Endodermal cell (in vitro differentiated cells): ENCODE measurements at regions not wholly inside any gene's neighbourhood (a gene's known extent, or its start where the extent isn't known, plus 50 kb on each side); places are given as distances from the start of the nearest gene placed in this dataset.

Experiments
- DNase-seq: peaks from one replicate; pipeline ENCODE4 v3.0.0-alpha.2; 2017
- H3K27ac ChIP-seq: 2 replicates; pipeline ENCODE4 v1.5.1; 2013; ENCODE audit warnings: mild to moderate bottlenecking, low read depth, low read length, moderate library complexity
- H3K27me3 ChIP-seq: 2 replicates; pipeline ENCODE4 v1.6.1; 2013; ENCODE audit warnings: mild to moderate bottlenecking, low read length, moderate library complexity; ENCODE audit not compliant: insufficient read depth, control insufficient read depth, poor library complexity, severe bottlenecking
- H3K36me3 ChIP-seq: 2 replicates; pipeline ENCODE4 v1.7.0; 2013; ENCODE audit warnings: mild to moderate bottlenecking, low read length, moderate library complexity; ENCODE audit not compliant: control insufficient read depth, insufficient read depth
- H3K4me1 ChIP-seq: one replicate; pipeline ENCODE4 v1.7.0; 2013; ENCODE audit warnings: low read length; ENCODE audit not compliant: control insufficient read depth, insufficient read depth
- H3K4me3 ChIP-seq: 2 replicates; pipeline ENCODE4 v1.5.1; 2013; ENCODE audit warnings: mild to moderate bottlenecking, low read length, moderate library complexity
- H3K9ac ChIP-seq: 2 replicates; pipeline ENCODE4 v1.6.1; 2013; ENCODE audit warnings: mild to moderate bottlenecking, low read length, moderate library complexity; ENCODE audit not compliant: poor library complexity, severe bottlenecking; ENCODE audit errors: extremely low read depth
- H3K9me3 ChIP-seq: 2 replicates; pipeline ENCODE4 v1.6.1; 2013; ENCODE audit warnings: mild to moderate bottlenecking, low read length, moderate library complexity; ENCODE audit not compliant: control insufficient read depth
- H3K27ac Mint-ChIP-seq: 2 replicates; pipeline ENCODE4 v1.8.0; 2020; ENCODE audit warnings: mixed read lengths
- H3K27me3 Mint-ChIP-seq: 2 replicates; pipeline ENCODE4 v1.8.0; 2021; ENCODE audit warnings: mild to moderate bottlenecking, mixed read lengths; ENCODE audit not compliant: insufficient read depth
- H3K36me3 Mint-ChIP-seq: 2 replicates; pipeline ENCODE4 v1.8.0; 2020; ENCODE audit warnings: low read depth, mixed read lengths
- H3K4me1 Mint-ChIP-seq: 2 replicates; pipeline ENCODE4 v1.8.0; 2020; ENCODE audit warnings: mixed read lengths
- H3K4me3 Mint-ChIP-seq: 2 replicates; pipeline ENCODE4 v1.8.0; 2020; ENCODE audit warnings: mild to moderate bottlenecking, moderate library complexity, mixed read lengths
- H3K9me3 Mint-ChIP-seq: 2 replicates; pipeline ENCODE4 v1.8.0; 2020; ENCODE audit warnings: mild to moderate bottlenecking, mixed read lengths
- WGBS, 2 experiments: methylation state at CpG; one replicate each; pipeline versions ENCODE4 v1.1.5 to v1.1.7; 2013; ENCODE audit warnings: missing lambda C conversion rate in 2 of 2, mixed read lengths in 1 of 2; ENCODE audit not compliant: insufficient coverage in 1 of 2, insufficient read length in 1 of 2; 5-methylcytosine and 5-hydroxymethylcytosine counted together
- TF ChIP-seq, protein P1 (sequence below): fragments of 200-600 bp; sonication (generic); conservative IDR thresholded peaks from 2 replicates; pipeline ENCODE4 v1.5.0; 2021; ENCODE audit warnings: antibody characterized with exemption, mild to moderate bottlenecking

DNA sequence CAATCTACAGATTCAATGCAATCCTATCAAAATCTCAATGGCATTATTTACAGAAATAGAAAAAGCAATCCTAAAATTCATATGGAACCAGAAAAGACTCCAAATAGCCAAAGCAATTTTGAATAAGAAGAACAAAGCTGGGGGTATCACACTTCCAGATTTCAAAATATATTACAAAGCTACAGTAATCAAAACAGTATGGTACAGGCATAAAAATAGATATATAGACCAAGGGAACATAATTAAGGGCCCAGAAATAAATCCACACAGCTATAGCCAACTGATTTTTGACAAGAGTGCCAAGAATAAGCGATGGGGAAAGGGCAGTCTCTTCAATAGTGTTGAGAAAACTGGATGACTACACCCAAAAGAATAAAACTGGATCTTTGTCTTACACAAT is 251.9 kb upstream of the FOXK1 start:
- H3K27ac ChIP-seq, result no peak overlapping the region
- H3K27me3 Mint-ChIP-seq, result peaks cover 8% of the 10 kb centered on the region
- H3K9ac ChIP-seq, result no peak overlapping the region
- H3K4me1 ChIP-seq, result no peaks in the 10 kb centered on the region
- TF ChIP-seq, protein P1, sequence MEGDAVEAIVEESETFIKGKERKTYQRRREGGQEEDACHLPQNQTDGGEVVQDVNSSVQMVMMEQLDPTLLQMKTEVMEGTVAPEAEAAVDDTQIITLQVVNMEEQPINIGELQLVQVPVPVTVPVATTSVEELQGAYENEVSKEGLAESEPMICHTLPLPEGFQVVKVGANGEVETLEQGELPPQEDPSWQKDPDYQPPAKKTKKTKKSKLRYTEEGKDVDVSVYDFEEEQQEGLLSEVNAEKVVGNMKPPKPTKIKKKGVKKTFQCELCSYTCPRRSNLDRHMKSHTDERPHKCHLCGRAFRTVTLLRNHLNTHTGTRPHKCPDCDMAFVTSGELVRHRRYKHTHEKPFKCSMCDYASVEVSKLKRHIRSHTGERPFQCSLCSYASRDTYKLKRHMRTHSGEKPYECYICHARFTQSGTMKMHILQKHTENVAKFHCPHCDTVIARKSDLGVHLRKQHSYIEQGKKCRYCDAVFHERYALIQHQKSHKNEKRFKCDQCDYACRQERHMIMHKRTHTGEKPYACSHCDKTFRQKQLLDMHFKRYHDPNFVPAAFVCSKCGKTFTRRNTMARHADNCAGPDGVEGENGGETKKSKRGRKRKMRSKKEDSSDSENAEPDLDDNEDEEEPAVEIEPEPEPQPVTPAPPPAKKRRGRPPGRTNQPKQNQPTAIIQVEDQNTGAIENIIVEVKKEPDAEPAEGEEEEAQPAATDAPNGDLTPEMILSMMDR, result no peak
- no peak for DNase-seq
- peaks cover 56% of the 10 kb centered on the region for H3K9me3 Mint-ChIP-seq
- no peak overlapping the region for H3K4me3 ChIP-seq
- no peaks in the 10 kb centered on the region for H3K36me3 Mint-ChIP-seq
- no peaks in the 10 kb centered on the region for H3K27me3 ChIP-seq
- no peaks in the 10 kb centered on the region for H3K36me3 ChIP-seq
- H3K27ac Mint-ChIP-seq, result no peak overlapping the region
- H3K9me3 ChIP-seq, result peaks cover 61% of the 10 kb centered on the region
- H3K4me1 Mint-ChIP-seq, result peaks cover 3% of the 10 kb centered on the region
- WGBS, 2 experiments, result 11% methylated on average over 1 of the region's 1 CpG; no CpG with 5 or more reads in 1 of the 2 experiments
- H3K4me3 Mint-ChIP-seq, result no peak overlapping the region

DNA sequence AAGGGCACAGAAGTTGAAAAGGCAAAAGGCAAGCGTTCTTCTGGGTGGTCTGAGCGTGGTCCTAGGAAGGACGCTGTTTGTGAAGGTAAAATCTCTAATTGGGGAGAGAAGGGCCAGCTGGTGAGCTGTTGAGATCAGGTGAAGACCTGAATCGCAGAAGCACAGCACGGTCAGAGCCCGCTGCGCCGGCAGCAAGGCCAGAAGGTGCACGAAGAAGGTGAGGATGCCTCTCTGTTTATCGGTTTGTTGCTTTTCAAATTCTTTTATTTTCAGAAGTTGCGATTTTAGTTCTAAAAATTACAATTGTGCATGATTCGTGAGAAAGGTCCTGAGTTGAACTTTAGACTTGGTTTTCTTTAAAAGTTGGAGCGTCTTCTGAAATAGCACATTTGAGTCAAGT is 247.8 kb upstream of the FOXK1 start:
- Histone ChIP-seq H3K36me3 (no peaks in the 10 kb centered on the region), H3K27ac (no peak overlapping the region), H3K4me3 (no peak overlapping the region), H3K9ac (no peak overlapping the region), H3K27me3 (no peaks in the 10 kb centered on the region), H3K9me3 (peaks cover 67% of the 10 kb centered on the region), H3K4me1 (no peaks in the 10 kb centered on the region)
- H3K27ac Mint-ChIP-seq, result no peak overlapping the region
- 86 to 89% methylated on average over 13 of the region's 13 CpGs for WGBS, 2 experiments
- TF ChIP-seq, protein P1, result no peak
- H3K4me3 Mint-ChIP-seq, result no peak overlapping the region
- H3K36me3 Mint-ChIP-seq, result no peaks in the 10 kb centered on the region
- peaks cover 12% of the 10 kb centered on the region for H3K27me3 Mint-ChIP-seq
- peaks cover 36% of the 10 kb centered on the region for H3K9me3 Mint-ChIP-seq
- DNase-seq, result no peak
- peaks cover 21% of the 10 kb centered on the region for H3K4me1 Mint-ChIP-seq

DNA sequence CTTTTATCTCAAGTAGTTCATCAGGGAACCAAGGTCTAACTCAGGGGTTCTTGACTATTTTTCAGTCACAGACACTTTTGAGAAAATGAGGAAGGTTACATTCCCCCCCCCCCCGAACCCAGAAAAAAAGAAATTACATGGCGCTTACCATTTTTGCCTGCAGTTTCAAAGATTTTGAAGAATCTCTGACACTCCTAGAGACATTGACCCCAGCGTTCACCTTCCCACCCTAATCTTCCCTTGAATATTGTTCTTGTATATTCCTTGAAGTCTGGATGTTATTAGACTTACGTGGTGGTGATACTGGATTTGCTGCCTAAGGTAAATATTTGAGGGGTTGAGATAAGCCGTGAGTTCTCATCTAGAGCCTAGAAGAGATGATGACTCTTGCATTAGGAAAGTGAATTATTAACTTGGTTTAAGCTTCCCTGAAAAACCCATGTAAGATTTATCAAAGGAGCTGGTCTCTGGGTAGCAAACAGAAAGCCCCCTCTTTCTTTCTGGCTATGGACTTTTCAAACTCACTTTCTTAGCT is 245.7 kb upstream of the FOXK1 start:
- Mint-ChIP-seq H3K4me3 (no peak overlapping the region), H3K9me3 (peaks cover 23% of the 10 kb centered on the region), H3K27ac (peak overlapping the region; percentile 70), H3K36me3 (no peaks in the 10 kb centered on the region), H3K27me3 (peaks cover 12% of the 10 kb centered on the region), H3K4me1 (peaks cover 21% of the 10 kb centered on the region)
- peaks cover 54% of the 10 kb centered on the region for H3K9me3 ChIP-seq
- H3K4me3 ChIP-seq, result no peak overlapping the region
- TF ChIP-seq, protein P1, result no peak
- WGBS, 2 experiments, result 67 to 70% methylated on average over 1 to 3 of the region's 5 CpGs
- no peak for DNase-seq
- H3K27ac ChIP-seq, result no peak overlapping the region
- no peak overlapping the region for H3K9ac ChIP-seq
- no peaks in the 10 kb centered on the region for H3K36me3 ChIP-seq
- H3K27me3 ChIP-seq, result no peaks in the 10 kb centered on the region
- H3K4me1 ChIP-seq, result no peaks in the 10 kb centered on the region
